Skeletal muscle tissue (tissue), 3 donors: ENCODE measurements at regions not wholly inside any gene's neighbourhood (a gene's known extent, or its start where the extent isn't known, plus 50 kb on each side); places are given as distances from the start of the nearest gene placed in this dataset.
"Not testable (repeated sequence)": the region's sequence is repeated elsewhere in the genome, so short reads cannot be mapped to it uniquely, and the experiment has no call there.

ENCODE experiments used
- H3K27ac ChIP-seq: one replicate; pipeline ENCODE4 v1.7.0; 2013; ENCODE audit warnings: mild to moderate bottlenecking, low read depth, low read length, inconsistent platforms
- H3K27me3 ChIP-seq, 3 donors: one replicate each; pipeline ENCODE4 v1.7.0; 2013; ENCODE audit warnings: low read length in 3 of 3; ENCODE audit not compliant: control insufficient read depth in 3 of 3, insufficient read depth in 3 of 3
- H3K36me3 ChIP-seq, 3 donors: one replicate each; pipeline ENCODE4 v1.7.0; 2013; ENCODE audit warnings: low read length in 3 of 3; ENCODE audit not compliant: control insufficient read depth in 3 of 3, insufficient read depth in 3 of 3
- H3K4me1 ChIP-seq, 3 donors: one replicate each; pipeline ENCODE4 v1.7.0; 2013; ENCODE audit warnings: low read length in 3 of 3, mild to moderate bottlenecking in 3 of 3; ENCODE audit not compliant: control insufficient read depth in 3 of 3, insufficient read depth in 3 of 3
- H3K4me3 ChIP-seq, 3 donors: one replicate each; pipeline ENCODE4 v1.7.0; 2013; ENCODE audit warnings: low read length in 3 of 3
- H3K9ac ChIP-seq, 3 donors: one replicate each; pipeline ENCODE4 v1.7.0; 2013; ENCODE audit warnings: low read length in 3 of 3, mild to moderate bottlenecking in 3 of 3, moderate library complexity in 2 of 3, low read depth in 1 of 3
- H3K9me3 ChIP-seq, 3 donors: one replicate each; pipeline ENCODE4 v1.7.0; 2013; ENCODE audit warnings: low read length in 3 of 3; ENCODE audit not compliant: control insufficient read depth in 3 of 3
- donor health status: Osteomylitis.

DNA sequence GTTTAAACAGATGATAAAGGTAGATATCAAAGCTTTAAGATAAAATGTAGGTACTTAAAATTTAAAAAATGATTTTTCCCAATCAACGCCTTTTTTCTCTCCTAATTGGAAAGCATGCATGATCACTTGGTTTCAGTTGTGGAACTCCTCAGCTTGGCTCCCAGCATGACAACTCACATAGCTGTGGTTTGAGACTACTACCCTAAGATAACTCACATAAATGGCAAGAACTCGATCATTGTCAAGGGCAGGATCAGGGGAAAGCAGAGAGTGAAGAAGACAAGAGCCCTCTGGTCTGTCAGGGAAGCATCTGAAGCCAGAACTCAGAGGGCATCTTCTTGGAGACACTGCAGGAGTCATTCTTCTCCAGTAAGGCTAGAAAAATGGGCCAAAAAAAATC lies 516.7 kb downstream of the NTRK3 start:
- Histone ChIP-seq H3K9me3 (no peaks in the 10 kb centered on the region), H3K27me3 (no peaks in the 10 kb centered on the region), H3K4me1 (no peaks in the 10 kb centered on the region)

DNA sequence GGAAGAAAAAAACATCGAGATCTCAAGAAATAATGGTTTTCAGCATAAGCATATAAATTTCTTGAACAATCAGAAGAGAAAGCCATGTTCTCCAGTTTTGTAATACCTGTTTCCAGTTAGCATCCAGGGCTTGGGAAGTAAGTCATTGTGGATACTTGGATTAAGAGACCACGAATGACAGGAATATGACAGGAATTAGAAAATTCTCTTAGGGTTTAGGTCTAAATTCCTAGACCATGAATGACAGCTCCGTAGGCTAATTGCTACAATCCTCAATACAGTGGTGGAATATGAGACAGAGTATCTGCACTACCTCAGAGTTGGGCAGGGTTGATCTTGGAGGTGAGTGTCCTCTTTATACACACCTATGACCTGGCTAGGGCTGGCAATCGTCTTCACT lies 517.5 kb downstream of the NTRK3 start:
- no peak overlapping the region for H3K4me3 ChIP-seq
- H3K4me1 ChIP-seq: no peaks in the 10 kb centered on the region
- H3K9ac ChIP-seq: no peak overlapping the region
- H3K27me3 ChIP-seq: no peaks in the 10 kb centered on the region
- H3K9me3 ChIP-seq: no peaks in the 10 kb centered on the region
- no peaks in the 10 kb centered on the region for H3K36me3 ChIP-seq
- no peak overlapping the region for H3K27ac ChIP-seq

More for the DNA sequence above, 516.7 kb downstream of the NTRK3 start:
- Histone ChIP-seq H3K4me3 (no peak overlapping the region), H3K9ac (no peak overlapping the region), H3K27ac (no peak overlapping the region), H3K36me3 (no peaks in the 10 kb centered on the region)

DNA sequence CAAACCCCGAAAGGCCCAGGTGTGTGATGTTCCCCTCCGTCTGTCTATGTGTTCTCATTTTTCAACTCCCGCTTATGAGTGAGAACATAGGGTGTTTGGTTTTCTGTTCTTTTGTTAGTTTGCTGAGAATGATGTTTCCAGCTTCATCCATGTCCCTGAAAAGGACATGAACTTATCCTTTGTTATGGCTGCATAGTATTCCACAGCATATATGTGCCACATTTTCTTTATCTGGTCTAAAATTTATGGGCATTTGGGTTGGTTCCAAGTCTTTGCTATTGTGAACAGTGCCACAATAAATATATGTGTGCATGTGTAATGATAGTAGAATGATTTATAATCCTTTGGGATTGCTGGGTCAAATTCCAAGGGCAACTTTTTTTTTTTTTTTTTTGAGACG lies 519.1 kb downstream of the NTRK3 start:
- not testable (repeated sequence) for H3K9me3 ChIP-seq

DNA sequence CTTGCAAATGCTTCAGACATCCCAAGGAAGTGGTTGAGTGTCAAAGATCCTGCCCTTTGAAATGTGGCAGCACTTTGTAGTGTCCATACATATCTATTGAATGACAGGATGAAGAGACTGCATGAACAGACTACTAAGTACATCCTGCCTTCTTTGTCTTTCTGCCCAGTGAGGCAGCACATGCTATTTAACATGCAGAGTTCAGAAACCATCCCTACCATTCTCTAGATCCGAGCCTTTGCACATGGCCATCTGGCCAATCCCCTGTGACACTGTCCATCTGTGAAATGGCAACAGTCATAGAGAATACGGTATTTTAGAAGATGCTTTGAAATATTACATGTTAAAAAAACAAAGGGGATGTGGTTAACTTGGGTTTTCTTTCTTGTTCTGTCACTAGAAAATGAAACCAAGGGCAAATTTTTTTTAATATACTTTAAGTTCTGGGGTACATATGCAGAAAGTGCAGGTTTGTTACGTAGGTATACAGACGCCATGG lies 519.6 kb downstream of the NTRK3 start:
- Histone ChIP-seq H3K9ac (no peak overlapping the region), H3K4me1 (no peaks in the 10 kb centered on the region), H3K27me3 (no peaks in the 10 kb centered on the region), H3K27ac (no peak overlapping the region), H3K4me3 (no peak overlapping the region), H3K36me3 (no peaks in the 10 kb centered on the region), H3K9me3 (no peaks in the 10 kb centered on the region)

More for the DNA sequence above, 519.1 kb downstream of the NTRK3 start:
- H3K36me3 ChIP-seq, H3K9ac ChIP-seq, H3K27me3 ChIP-seq, H3K4me1 ChIP-seq, H3K4me3 ChIP-seq, H3K27ac ChIP-seq: not testable (repeated sequence)

DNA sequence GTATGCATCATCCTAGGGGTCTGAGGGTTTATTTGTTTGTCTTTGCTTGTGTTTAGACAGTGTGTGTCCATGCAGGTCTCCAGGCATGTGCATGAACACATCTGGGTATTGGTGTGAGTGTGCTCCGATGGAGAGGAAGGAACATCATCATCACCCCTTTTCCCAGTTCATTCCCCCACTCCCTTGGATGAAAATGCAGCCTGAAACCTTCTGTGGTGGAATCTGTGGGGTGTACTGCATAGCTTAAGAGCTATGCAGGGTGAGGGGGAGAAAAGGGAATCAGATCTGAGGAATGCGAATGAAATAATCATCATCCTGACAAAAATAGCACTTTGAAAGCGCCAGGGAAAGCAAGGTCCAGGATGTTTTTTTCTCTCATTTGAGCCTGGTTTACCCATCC lies 520.1 kb downstream of the NTRK3 start:
- Histone ChIP-seq H3K27ac (no peak overlapping the region), H3K27me3 (no peaks in the 10 kb centered on the region), H3K4me1 (no peaks in the 10 kb centered on the region), H3K36me3 (no peaks in the 10 kb centered on the region), H3K9me3 (no peaks in the 10 kb centered on the region), H3K9ac (no peak overlapping the region), H3K4me3 (no peak overlapping the region)

DNA sequence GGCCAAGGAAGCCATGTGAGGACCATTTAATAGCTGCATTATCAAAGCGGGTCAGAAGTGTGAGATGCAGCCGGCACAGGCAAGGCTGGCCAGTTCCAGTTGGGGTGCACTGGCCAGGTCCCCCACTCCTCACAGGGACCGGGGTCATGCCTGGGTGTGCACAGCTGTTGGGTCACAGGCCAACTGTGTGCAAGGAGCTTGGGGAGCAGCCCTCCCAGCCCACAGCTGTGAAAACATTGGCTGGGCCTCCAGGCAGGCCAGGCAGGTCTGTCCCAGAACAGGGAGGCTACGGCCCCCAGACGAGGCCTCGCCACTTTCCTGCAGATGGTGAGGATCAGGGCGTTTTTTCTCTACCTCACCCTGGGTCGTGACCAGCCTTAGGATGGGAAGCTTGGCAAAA lies 521.0 kb downstream of the NTRK3 start:
- Histone ChIP-seq H3K4me3 (no peak overlapping the region), H3K36me3 (no peaks in the 10 kb centered on the region), H3K9ac (no peak overlapping the region), H3K9me3 (no peaks in the 10 kb centered on the region), H3K27ac (no peak overlapping the region), H3K27me3 (no peaks in the 10 kb centered on the region), H3K4me1 (no peaks in the 10 kb centered on the region)

DNA sequence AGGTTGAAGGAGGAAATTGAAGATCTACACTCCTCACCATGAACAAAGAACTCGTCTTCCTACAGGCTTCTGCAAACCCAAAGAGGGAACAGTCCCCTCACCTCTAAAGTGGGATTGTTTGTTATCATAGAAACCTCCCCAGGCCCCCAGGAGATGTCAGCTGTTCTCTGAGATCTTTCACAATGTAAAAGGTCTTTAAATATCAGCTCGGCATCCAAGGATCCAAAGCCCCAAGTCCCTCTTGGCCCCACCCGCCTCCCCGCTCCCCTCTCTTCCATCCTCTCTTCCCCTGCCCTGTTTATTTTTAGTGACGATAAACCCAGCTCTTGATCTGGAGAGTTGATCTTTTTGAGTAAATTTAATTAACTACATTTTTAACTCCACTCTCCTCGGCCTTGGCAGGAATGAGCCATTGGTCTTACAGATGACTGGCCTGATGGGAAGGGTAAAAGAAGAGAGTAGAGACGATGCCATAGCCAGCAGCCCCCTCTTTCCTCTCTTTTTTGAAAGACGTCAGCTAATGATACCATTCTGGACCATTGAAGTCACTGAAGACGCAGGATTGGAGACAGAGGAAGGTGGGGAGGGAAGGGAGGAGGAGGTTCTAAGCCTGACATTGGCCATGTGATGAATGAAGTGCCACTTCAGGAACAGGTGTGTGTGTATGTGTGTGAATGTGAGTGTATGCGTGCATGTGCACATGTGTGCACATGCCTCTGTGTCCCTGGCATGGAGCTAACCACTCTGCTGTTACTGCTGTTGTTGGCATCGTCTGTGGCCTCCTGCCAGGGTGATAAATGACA lies 521.8 kb downstream of the NTRK3 start:
- no peaks in the 10 kb centered on the region for H3K4me1 ChIP-seq
- no peak overlapping the region for H3K4me3 ChIP-seq
- H3K9me3 ChIP-seq: no peaks in the 10 kb centered on the region
- H3K27ac ChIP-seq: no peak overlapping the region
- H3K9ac ChIP-seq: no peak overlapping the region
- no peaks in the 10 kb centered on the region for H3K36me3 ChIP-seq
- H3K27me3 ChIP-seq: no peaks in the 10 kb centered on the region

DNA sequence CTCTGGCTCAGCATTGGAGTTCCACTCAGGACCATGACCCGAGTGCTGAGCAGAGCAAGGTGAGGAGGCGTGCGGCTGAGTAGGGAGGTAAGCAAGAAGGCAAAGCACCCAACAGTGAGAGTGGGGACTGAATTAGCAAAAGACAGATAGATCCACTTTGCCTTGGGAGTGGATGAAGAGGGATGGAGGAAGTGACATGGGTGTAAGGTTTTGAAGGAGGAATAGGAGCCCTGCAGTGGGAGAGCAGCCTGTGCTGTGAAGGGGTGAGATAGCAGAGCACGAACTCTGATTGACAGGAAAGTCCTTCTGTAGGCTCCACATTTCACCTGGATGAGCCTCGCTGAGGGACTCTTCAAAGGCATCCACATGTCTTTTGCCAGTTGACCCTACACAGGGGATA lies 522.6 kb downstream of the NTRK3 start:
- no peaks in the 10 kb centered on the region for H3K9me3 ChIP-seq
- H3K36me3 ChIP-seq: no peaks in the 10 kb centered on the region
- H3K27me3 ChIP-seq: no peaks in the 10 kb centered on the region
- H3K4me1 ChIP-seq: no peaks in the 10 kb centered on the region
- no peak overlapping the region for H3K27ac ChIP-seq
- H3K9ac ChIP-seq: no peak overlapping the region
- no peak overlapping the region for H3K4me3 ChIP-seq

DNA sequence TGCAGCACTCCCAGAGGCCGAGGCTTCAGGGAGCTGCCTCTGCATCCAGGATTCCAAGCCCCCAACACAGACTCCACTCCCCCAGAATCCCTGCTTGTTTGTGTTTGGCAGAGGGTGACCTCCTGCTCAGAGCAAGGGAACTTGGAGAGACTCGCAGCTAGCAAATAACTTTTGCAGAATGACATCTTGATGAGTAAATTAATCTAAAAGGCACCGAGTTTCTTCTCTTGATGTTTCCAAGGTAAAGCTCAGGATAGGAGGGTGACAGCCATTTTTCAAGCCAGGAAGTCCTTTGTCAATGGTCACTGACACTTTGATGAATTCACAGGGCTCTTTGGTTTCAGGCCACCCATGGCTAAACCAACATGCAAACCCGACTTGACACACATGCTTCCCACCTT lies 523.0 kb downstream of the NTRK3 start:
- Histone ChIP-seq H3K27ac (no peak overlapping the region), H3K9me3 (no peaks in the 10 kb centered on the region)

DNA sequence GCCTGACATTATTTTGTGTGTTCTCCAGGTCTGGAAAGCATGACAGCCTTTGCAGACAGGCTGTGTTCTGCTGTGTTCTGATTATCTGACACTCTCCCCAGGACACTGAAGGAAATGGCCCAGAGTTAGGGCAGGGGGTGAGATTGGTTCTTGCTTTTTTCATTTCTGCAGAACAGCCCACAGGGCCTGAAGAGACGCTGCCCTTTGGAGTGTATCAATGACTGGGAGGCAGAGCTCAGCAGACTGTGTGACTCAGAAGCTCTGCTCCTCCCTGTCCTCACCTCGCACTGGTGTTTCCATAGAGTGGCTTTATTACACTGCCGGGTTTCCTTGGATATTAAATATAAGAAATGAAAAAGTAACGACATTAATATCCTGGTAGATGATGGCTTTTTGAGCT lies 523.6 kb downstream of the NTRK3 start:
- Histone ChIP-seq H3K9ac (no peak overlapping the region), H3K27me3 (no peaks in the 10 kb centered on the region), H3K27ac (no peak overlapping the region), H3K4me1 (no peaks in the 10 kb centered on the region), H3K9me3 (no peaks in the 10 kb centered on the region), H3K36me3 (no peaks in the 10 kb centered on the region), H3K4me3 (no peak overlapping the region)

More for the DNA sequence above, 523.0 kb downstream of the NTRK3 start:
- Histone ChIP-seq H3K9ac (no peak overlapping the region), H3K4me3 (no peak overlapping the region), H3K4me1 (no peaks in the 10 kb centered on the region), H3K27me3 (no peaks in the 10 kb centered on the region), H3K36me3 (no peaks in the 10 kb centered on the region)
